Spinal cord (tissue), 9 donors: ENCODE measurements at regions not wholly inside any gene's neighbourhood (a gene's known extent, or its start where the extent isn't known, plus 50 kb on each side); places are given as distances from the start of the nearest gene placed in this dataset.

Experiments used
- DNase-seq, 6 donors: peaks; one replicate each; pipeline versions ENCODE4 v3.0.0 to v3.0.0-alpha.2; 2013 to 2015; ENCODE audit warnings: low spot score in 6 of 6, low read depth in 4 of 6
- H3K27ac ChIP-seq: one replicate; pipeline ENCODE4 v1.5.1; 2013; ENCODE audit warnings: low read depth, low read length, control low read depth
- H3K27me3 ChIP-seq: one replicate; pipeline ENCODE4 v1.6.1; 2013; ENCODE audit warnings: low read length; ENCODE audit not compliant: control insufficient read depth, insufficient read depth
- H3K36me3 ChIP-seq: one replicate; pipeline ENCODE4 v1.6.1; 2013; ENCODE audit warnings: low read length; ENCODE audit not compliant: control insufficient read depth, insufficient read depth
- H3K4me1 ChIP-seq: one replicate; pipeline ENCODE4 v1.6.1; 2013; ENCODE audit warnings: low read length; ENCODE audit not compliant: control insufficient read depth, insufficient read depth
- H3K4me3 ChIP-seq: one replicate; pipeline ENCODE4 v1.5.1; 2013; ENCODE audit warnings: low read depth, low read length, control low read depth
- H3K9me3 ChIP-seq: one replicate; pipeline ENCODE4 v1.6.1; 2013; ENCODE audit warnings: low read length; ENCODE audit not compliant: control insufficient read depth, insufficient read depth
- whole genome bisulfite sequencing: methylation state at CpG from one replicate; pipeline ENCODE4 v1.1.5; 2013; ENCODE audit warnings: missing lambda C conversion rate; ENCODE audit not compliant: insufficient coverage; 5-methylcytosine and 5-hydroxymethylcytosine counted together
- donor health status: healthy.

DNA sequence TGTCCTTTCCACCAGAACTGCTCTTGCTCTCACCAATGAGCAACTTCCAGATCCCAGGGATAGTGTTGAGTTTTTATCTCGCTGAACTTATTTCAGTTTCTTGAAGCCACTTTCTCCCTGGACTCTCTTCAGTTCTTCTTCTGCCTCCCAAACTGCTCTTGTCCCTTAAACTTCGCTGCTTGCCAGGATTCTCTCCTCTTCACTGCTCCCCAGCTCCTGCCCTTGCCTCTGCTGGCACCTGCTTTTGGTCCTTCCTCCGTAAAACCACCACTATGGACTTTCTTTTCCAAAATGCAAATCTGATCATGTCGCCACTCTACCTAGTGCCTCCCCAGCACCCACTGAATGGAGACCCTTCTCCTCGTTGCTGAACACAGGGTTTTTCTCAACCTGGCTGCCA, 92.8 kb upstream of the PALS2 start:
- no peaks in the 10 kb centered on the region for H3K27me3 ChIP-seq
- WGBS = 78% methylated on average over 5 of the region's 5 CpGs
- no peaks in the 10 kb centered on the region for H3K4me1 ChIP-seq
- H3K4me3 ChIP-seq = no peak overlapping the region
- no peaks in the 10 kb centered on the region for H3K9me3 ChIP-seq
- no peak overlapping the region for H3K27ac ChIP-seq
- DNase-seq = no peak
- H3K36me3 ChIP-seq = no peaks in the 10 kb centered on the region

DNA sequence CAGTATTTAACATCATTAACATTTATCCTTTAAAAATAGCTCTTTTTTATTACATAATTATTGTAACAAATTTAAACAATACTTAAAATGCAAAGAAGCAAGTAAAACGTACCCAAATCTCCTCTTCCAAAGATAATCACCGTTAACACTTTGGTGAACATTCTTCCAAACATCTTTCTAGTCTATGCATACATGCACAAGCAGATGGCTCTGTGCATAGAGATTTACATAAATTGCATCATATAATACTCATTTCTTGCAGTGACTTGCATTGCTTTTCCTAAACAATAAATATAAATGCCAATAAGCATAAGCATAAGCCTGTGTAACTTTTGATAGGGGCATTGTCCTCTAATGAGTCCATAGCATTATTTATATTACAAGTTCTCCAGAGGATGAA, 89.4 kb upstream of the PALS2 start:
- no peaks in the 10 kb centered on the region for H3K9me3 ChIP-seq
- peak in 1 of 6 donors; percentile 63 for DNase-seq
- no peaks in the 10 kb centered on the region for H3K4me1 ChIP-seq
- no peak overlapping the region for H3K27ac ChIP-seq
- WGBS = 93% methylated on average over 2 of the region's 2 CpGs
- H3K36me3 ChIP-seq = no peaks in the 10 kb centered on the region
- no peak overlapping the region for H3K4me3 ChIP-seq
- H3K27me3 ChIP-seq = no peaks in the 10 kb centered on the region

DNA sequence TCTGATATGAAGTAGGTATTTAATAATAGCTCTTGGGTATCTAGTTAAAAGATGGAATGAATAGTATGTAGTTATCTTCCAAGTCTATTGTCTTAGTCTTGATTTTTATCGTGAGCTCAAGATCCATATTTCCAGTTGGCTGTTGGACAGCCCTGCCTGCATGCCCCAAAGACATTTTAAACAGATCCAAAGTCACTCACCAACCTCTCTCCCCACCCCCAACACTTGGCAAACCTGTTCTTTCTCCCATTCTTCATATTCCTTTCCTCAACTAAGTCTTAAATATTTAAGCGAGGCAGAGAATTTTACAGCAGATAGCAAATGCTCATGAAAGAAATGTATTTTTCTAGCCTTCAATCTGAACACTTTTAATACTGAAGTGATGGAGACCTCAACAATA, 80.7 kb upstream of the PALS2 start:
- H3K27me3 ChIP-seq = no peaks in the 10 kb centered on the region
- H3K4me3 ChIP-seq = no peak overlapping the region
- no peaks in the 10 kb centered on the region for H3K4me1 ChIP-seq
- H3K36me3 ChIP-seq = no peaks in the 10 kb centered on the region
- no peaks in the 10 kb centered on the region for H3K9me3 ChIP-seq
- WGBS = 100% methylated on average over 1 of the region's 2 CpGs
- no peak for DNase-seq
- no peak overlapping the region for H3K27ac ChIP-seq

DNA sequence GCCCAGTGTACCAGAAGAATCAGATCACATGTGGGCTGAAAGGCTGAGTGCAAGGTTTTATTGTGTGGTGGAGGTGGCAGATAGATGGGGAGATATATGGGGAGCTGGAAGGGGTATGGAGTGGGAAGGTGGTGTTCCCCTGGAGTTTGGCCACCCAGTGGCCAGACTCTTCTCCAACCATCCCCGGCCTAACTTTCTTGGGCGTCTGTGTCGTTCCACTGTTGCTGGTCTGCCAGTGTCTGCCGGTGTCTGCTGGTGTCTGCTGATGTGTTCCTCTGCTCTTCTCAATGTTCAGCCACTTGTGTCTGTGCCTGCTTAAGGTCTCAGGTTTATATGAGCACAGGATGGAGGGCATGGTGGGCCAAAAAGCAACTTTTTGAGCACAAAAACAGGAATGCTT, 78.4 kb upstream of the PALS2 start:
- WGBS = 94% methylated on average over 4 of the region's 4 CpGs
- no peak for DNase-seq
- no peaks in the 10 kb centered on the region for H3K36me3 ChIP-seq
- no peak overlapping the region for H3K4me3 ChIP-seq
- no peaks in the 10 kb centered on the region for H3K9me3 ChIP-seq
- H3K4me1 ChIP-seq = no peaks in the 10 kb centered on the region
- H3K27me3 ChIP-seq = no peaks in the 10 kb centered on the region
- H3K27ac ChIP-seq = no peak overlapping the region

DNA sequence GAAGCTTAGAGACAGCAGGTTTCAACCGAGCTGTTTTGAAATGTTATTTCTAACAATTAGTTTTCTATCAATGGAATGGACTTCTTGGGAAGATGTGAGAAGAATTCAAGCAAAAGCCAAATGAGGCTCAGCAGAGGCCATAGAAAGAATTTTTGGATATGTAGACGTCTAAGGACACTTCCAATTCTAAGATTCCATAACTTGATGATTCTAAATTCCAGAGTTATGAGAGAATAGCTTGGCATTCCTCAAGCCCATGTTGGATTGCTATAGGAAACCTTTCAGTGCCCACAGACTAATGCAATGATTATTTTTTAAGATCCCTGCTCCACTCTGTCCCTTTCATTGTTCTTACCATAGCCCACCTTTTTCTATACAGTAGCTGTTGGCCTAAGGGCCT, 77.2 kb upstream of the PALS2 start:
- no peak overlapping the region for H3K4me3 ChIP-seq
- H3K27ac ChIP-seq = no peak overlapping the region
- H3K9me3 ChIP-seq = no peaks in the 10 kb centered on the region
- no peaks in the 10 kb centered on the region for H3K27me3 ChIP-seq
- no CpG with 5 or more reads among the region's 2 CpGs for WGBS
- no peak for DNase-seq
- peaks cover 10% of the 10 kb centered on the region for H3K4me1 ChIP-seq
- no peaks in the 10 kb centered on the region for H3K36me3 ChIP-seq

DNA sequence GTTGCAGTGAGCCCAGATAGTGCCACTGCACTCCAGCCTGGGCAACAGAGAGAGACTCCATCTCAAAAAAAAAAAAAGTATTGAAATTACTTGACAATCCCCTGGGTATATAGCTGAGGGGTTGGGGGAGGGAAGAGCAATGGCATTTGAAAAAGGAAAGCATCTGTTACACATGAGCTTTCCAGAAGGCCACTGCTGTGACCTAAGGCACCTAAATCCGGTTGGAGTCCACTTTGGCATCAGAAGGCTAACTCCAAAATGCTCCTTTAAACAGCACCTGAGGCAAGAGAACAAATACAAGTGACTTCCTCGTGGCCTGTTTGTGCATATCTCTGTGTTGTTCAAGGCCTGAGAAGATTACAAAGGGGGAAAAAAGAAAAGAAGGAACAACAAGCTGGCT, 74.8 kb upstream of the PALS2 start:
- Histone ChIP-seq H3K4me1 (peaks cover 10% of the 10 kb centered on the region), H3K27me3 (no peaks in the 10 kb centered on the region), H3K27ac (no peak overlapping the region), H3K4me3 (no peak overlapping the region), H3K36me3 (no peaks in the 10 kb centered on the region), H3K9me3 (no peaks in the 10 kb centered on the region)
- 100% methylated on average over 1 of the region's 2 CpGs for WGBS
- DNase-seq = no peak

DNA sequence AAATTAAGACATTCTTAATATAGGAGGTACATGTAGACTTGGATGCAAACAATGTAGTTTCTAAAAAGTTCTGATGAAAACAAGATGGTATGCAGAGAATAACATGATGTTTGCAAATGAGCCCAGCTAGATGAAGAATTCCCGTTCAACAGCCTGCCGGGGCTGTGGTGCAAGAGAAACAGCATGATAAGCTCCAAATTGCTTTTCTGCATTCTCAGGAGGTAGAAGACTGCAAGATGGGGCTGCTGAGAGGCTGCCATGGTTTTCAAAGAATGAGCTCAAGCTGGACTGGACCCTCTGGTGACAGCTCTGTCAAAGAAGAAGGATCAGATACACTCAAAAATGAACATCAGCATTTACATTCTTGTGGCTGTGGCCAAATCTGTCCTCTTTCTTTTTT, 73.4 kb upstream of the PALS2 start:
- H3K36me3 ChIP-seq = no peaks in the 10 kb centered on the region
- no peak overlapping the region for H3K4me3 ChIP-seq
- 11% methylated on average over 2 of the region's 2 CpGs for WGBS
- no peak overlapping the region for H3K27ac ChIP-seq
- H3K9me3 ChIP-seq = no peaks in the 10 kb centered on the region
- DNase-seq = peak in 1 of 6 donors; percentile 65
- peaks cover 10% of the 10 kb centered on the region for H3K4me1 ChIP-seq
- H3K27me3 ChIP-seq = peaks cover 1% of the 10 kb centered on the region

DNA sequence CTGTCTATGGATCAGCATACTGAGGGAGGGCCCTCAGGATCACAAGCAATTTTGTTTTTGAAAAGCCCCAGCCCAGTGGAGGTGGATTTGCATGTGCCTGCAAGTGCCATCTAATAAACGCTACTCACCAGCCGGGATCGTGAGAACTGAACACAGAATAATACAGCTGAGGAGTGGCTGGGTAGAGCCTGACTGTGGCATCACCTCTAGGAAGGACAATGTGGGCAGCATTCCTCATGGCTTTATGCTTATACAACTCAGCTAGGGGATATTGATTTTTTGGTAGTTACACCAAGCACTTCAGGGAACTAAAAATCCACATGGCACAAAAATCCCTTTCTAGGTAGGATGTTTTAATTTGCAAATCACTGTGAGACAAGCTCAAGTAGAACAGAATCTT, 72.7 kb upstream of the PALS2 start:
- H3K27ac ChIP-seq = peak overlapping the region; percentile 57
- no peaks in the 10 kb centered on the region for H3K36me3 ChIP-seq
- WGBS = no CpG with 5 or more reads among the region's 3 CpGs
- H3K9me3 ChIP-seq = no peaks in the 10 kb centered on the region
- DNase-seq = no peak
- peaks cover 2% of the 10 kb centered on the region for H3K27me3 ChIP-seq
- peaks cover 10% of the 10 kb centered on the region for H3K4me1 ChIP-seq
- no peak overlapping the region for H3K4me3 ChIP-seq

DNA sequence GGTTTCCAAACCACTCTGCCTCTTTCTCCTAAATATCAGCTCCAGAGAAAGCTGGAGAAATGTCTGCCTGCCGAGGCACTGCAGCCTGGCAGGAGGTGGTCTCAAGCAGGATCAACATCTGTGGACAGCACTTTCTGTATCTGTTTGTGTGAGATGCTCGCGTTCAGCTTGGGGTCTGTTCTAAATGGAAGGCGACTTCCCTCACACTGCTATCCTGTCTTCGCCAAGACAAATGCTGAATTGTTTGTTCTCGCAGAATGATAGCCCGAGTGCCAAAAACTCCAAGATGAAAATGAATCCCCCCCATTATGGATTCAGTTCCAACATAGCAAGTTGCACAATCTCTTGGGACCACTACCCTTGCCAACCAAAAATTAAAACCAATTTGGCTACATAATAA, 72.2 kb upstream of the PALS2 start:
- 27% methylated on average over 3 of the region's 7 CpGs for WGBS
- peak; percentile 15 to 93 (median 44) for DNase-seq
- Histone ChIP-seq H3K27me3 (peaks cover 2% of the 10 kb centered on the region), H3K9me3 (no peaks in the 10 kb centered on the region), H3K27ac (peak overlapping the region; percentile 57), H3K4me3 (no peak overlapping the region), H3K4me1 (peaks cover 10% of the 10 kb centered on the region), H3K36me3 (no peaks in the 10 kb centered on the region)

DNA sequence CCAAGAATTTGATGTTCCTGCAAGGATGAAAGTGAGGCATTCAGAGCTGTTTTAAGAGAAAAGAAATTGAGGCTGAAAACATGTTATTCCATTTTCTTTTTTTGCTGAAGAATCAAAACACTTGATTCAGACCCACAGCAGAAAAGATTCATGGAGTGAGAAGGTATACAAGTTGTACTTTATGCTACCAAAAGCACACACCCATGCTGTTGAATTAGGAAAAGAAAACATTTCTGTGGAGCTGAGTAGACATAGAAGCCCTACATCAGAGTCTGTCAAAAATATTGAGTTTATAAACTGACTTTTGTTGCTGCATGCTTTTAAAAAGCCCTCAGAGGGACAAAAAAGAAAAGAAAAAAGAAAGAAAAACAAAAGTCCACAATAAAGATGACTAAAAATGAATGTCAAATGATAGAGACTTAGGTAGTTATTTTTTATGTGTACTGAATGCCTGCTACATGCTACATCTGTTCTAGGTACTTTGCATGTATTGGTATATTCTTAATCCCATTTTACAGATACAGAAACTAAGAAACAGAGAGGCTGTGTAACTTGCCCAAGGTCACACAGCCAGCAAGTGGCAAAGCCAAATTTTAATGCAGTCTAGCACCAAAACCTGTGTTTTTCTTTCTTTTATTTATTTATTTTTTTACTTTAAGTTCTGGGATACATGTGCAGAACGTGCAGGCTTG, 71.7 kb upstream of the PALS2 start:
- H3K4me3 ChIP-seq = no peak overlapping the region
- no peak overlapping the region for H3K27ac ChIP-seq
- H3K27me3 ChIP-seq = peaks cover 2% of the 10 kb centered on the region
- WGBS = no CpG with 5 or more reads among the region's 1 CpG
- no peaks in the 10 kb centered on the region for H3K36me3 ChIP-seq
- no peaks in the 10 kb centered on the region for H3K9me3 ChIP-seq
- no peak for DNase-seq
- peaks cover 10% of the 10 kb centered on the region for H3K4me1 ChIP-seq
